SK-N-SH (cell line): ENCODE measurements at regions not wholly inside any gene's neighbourhood (a gene's known extent, or its start where the extent isn't known, plus 50 kb on each side); places are given as distances from the start of the nearest gene placed in this dataset.

Experiments
- EP300 ChIP-seq, 2 experiments: IDR thresholded peaks; 2 replicates each; pipeline versions ENCODE4 v1.4.0 to v1.6.1; 2012; ENCODE audit warnings: borderline replicate concordance in 1 of 2, low read depth in 1 of 2, low read length in 1 of 2
- JUND ChIP-seq: IDR thresholded peaks from 2 replicates; pipeline ENCODE4 v1.4.0; 2012

GRCh38 chr4:164377277-164377676, 376.7 kb upstream of the SMIM31 start:
- TF ChIP-seq JUND (no peak), EP300 (IDR thresholded peaks at IDR 0.05; ENCODE audit: borderline replicate concordance in 1 of 2, low read depth in 1 of 2, low read length in 1 of 2) (no peak)
